GM23338 (cell line): ENCODE measurements at regions not wholly inside any gene's neighbourhood (a gene's known extent, or its start where the extent isn't known, plus 50 kb on each side); places are given as distances from the start of the nearest gene placed in this dataset.
"Not testable (repeated sequence)": the region's sequence is repeated elsewhere in the genome, so short reads cannot be mapped to it uniquely, and the experiment has no call there.

Experiments
- ATAC-seq: fragments of 200-7000 bp; cut with Tn5 transposase; 3 replicates; pipeline ENCODE4 v1.9.1; 2020
- DNase-seq: peaks from one replicate; pipeline ENCODE4 v3.0.0-alpha.2; 2015; ENCODE audit warnings: low spot score
- H2AFZ ChIP-seq: fragments of 200-600 bp; sonication (generic); 2 replicates; pipeline ENCODE4 v1.8.0; 2016; ENCODE audit warnings: antibody characterized with exemption, mild to moderate bottlenecking, moderate library complexity
- H3F3A ChIP-seq: fragments of 200-600 bp; sonication (generic); replicated peaks from 2 replicates; pipeline ENCODE4 v1.8.0; 2017; ENCODE audit warnings: antibody characterized with exemption, mixed run types, low read depth
- H3K27ac ChIP-seq: fragments of 200-600 bp; sonication (generic); 2 replicates; pipeline ENCODE4 v1.6.1; 2016; ENCODE audit warnings: low read depth
- H3K27me3 ChIP-seq: fragments of 200-600 bp; sonication (generic); 2 replicates; pipeline ENCODE4 v1.8.0; 2016; ENCODE audit warnings: mild to moderate bottlenecking, mixed run types, moderate library complexity; ENCODE audit not compliant: insufficient read depth
- H3K36me3 ChIP-seq: fragments of 200-600 bp; sonication (generic); 2 replicates; pipeline ENCODE4 v1.8.0; 2016; ENCODE audit warnings: mild to moderate bottlenecking; ENCODE audit not compliant: insufficient read depth
- H3K4me1 ChIP-seq: fragments of 200-600 bp; sonication (generic); 2 replicates; pipeline ENCODE4 v1.8.0; 2016; ENCODE audit warnings: mild to moderate bottlenecking, moderate library complexity; ENCODE audit not compliant: insufficient read depth
- H3K4me2 ChIP-seq: fragments of 200-600 bp; sonication (generic); 2 replicates; pipeline ENCODE4 v1.7.1; 2017; ENCODE audit warnings: mixed run types
- H3K4me3 ChIP-seq: fragments of 200-600 bp; sonication (generic); 2 replicates; pipeline ENCODE4 v1.6.1; 2016; ENCODE audit warnings: mixed run types
- H3K79me2 ChIP-seq: fragments of 200-600 bp; sonication (generic); replicated peaks from 2 replicates; pipeline ENCODE4 v1.8.0; 2017; ENCODE audit warnings: mild to moderate bottlenecking; ENCODE audit not compliant: insufficient read depth
- H3K9me2 ChIP-seq: fragments of 200-600 bp; sonication (generic); 2 replicates; pipeline ENCODE4 v1.8.0; 2017; ENCODE audit not compliant: insufficient read depth
- H4K20me1 ChIP-seq: fragments of 200-600 bp; sonication (generic); replicated peaks from 2 replicates; pipeline ENCODE4 v1.8.0; 2017; ENCODE audit warnings: mild to moderate bottlenecking; ENCODE audit not compliant: insufficient read depth
- H3K27ac Mint-ChIP-seq: 2 replicates; pipeline ENCODE4 v1.8.0; 2020; ENCODE audit warnings: inconsistent platforms, mild to moderate bottlenecking, moderate library complexity, mixed read lengths
- H3K27me3 Mint-ChIP-seq: 3 replicates; pipeline ENCODE4 v1.8.0; 2022; ENCODE audit warnings: low read depth, mild to moderate bottlenecking, moderate library complexity, mixed read lengths, inconsistent platforms; ENCODE audit not compliant: insufficient read depth, poor library complexity
- H3K36me3 Mint-ChIP-seq: 3 replicates; pipeline ENCODE4 v1.8.0; 2021; ENCODE audit warnings: low read depth, mild to moderate bottlenecking, inconsistent platforms, moderate library complexity, mixed read lengths
- H3K4me1 Mint-ChIP-seq: 3 replicates; pipeline ENCODE4 v1.8.0; 2020; ENCODE audit warnings: mild to moderate bottlenecking, inconsistent platforms, mixed read lengths
- H3K4me3 Mint-ChIP-seq: 3 replicates; pipeline ENCODE4 v1.8.0; 2021; ENCODE audit warnings: moderate library complexity, mild to moderate bottlenecking, inconsistent platforms, mixed read lengths
- H3K9me3 Mint-ChIP-seq: 3 replicates; pipeline ENCODE4 v1.8.0; 2020; ENCODE audit warnings: moderate library complexity, mild to moderate bottlenecking, inconsistent platforms, mixed read lengths

- DNase-seq, H3K27ac Mint-ChIP-seq, H3K36me3 ChIP-seq, H3K4me1 ChIP-seq, H3K4me1 Mint-ChIP-seq, H3K27ac ChIP-seq, H3K36me3 Mint-ChIP-seq, H4K20me1 ChIP-seq, H3K79me2 ChIP-seq, H3K4me3 ChIP-seq, H3K27me3 Mint-ChIP-seq, H3F3A ChIP-seq, H3K4me3 Mint-ChIP-seq, ATAC-seq, H3K4me2 ChIP-seq, H3K27me3 ChIP-seq, H3K9me3 Mint-ChIP-seq, H3K9me2 ChIP-seq, H2AFZ ChIP-seq: not testable (repeated sequence)
Measured at GRCh38 chr2:111331099-111331724, 210.5 kb downstream of the BCL2L11 start.

GRCh38 chr2:111335220-111335907, 214.7 kb downstream of the BCL2L11 start:
- not testable (repeated sequence) for H3K36me3 Mint-ChIP-seq, H3K4me3 ChIP-seq, DNase-seq, H3K27me3 ChIP-seq, H3K27ac Mint-ChIP-seq, H4K20me1 ChIP-seq, H3K9me3 Mint-ChIP-seq, H3K79me2 ChIP-seq, H3K27me3 Mint-ChIP-seq, H2AFZ ChIP-seq, ATAC-seq, H3F3A ChIP-seq, H3K4me1 ChIP-seq, H3K27ac ChIP-seq, H3K4me1 Mint-ChIP-seq, H3K4me2 ChIP-seq, H3K4me3 Mint-ChIP-seq, H3K36me3 ChIP-seq, H3K9me2 ChIP-seq

GRCh38 chr2:111338474-111338873, 217.8 kb downstream of the BCL2L11 start:
- H3K36me3 Mint-ChIP-seq, H2AFZ ChIP-seq, H3K79me2 ChIP-seq, H3K4me1 Mint-ChIP-seq, ATAC-seq, H3K27ac Mint-ChIP-seq, DNase-seq, H3K9me2 ChIP-seq, H3K4me3 ChIP-seq, H3K27me3 Mint-ChIP-seq, H3K4me2 ChIP-seq, H3K4me3 Mint-ChIP-seq, H3K4me1 ChIP-seq, H3K27me3 ChIP-seq, H3F3A ChIP-seq, H3K9me3 Mint-ChIP-seq, H3K27ac ChIP-seq, H4K20me1 ChIP-seq, H3K36me3 ChIP-seq: not testable (repeated sequence)

GRCh38 chr2:111339476-111339875, 218.8 kb downstream of the BCL2L11 start:
- not testable (repeated sequence) for H3K4me2 ChIP-seq, H3K79me2 ChIP-seq, H3K27me3 Mint-ChIP-seq, H3K27ac ChIP-seq, DNase-seq, H3K4me3 ChIP-seq, H3K36me3 ChIP-seq, H3K4me1 ChIP-seq, H3K4me1 Mint-ChIP-seq, H3K9me3 Mint-ChIP-seq, H3K9me2 ChIP-seq, H3F3A ChIP-seq, H3K36me3 Mint-ChIP-seq, H2AFZ ChIP-seq, H4K20me1 ChIP-seq, H3K27ac Mint-ChIP-seq, H3K4me3 Mint-ChIP-seq, H3K27me3 ChIP-seq, ATAC-seq

GRCh38 chr2:111344590-111344989, 223.9 kb downstream of the BCL2L11 start:
- not testable (repeated sequence) for H3K4me3 ChIP-seq, H2AFZ ChIP-seq, H3K36me3 ChIP-seq, H3K27me3 Mint-ChIP-seq, H3K9me3 Mint-ChIP-seq, H3K9me2 ChIP-seq, H3K27me3 ChIP-seq, H3K27ac Mint-ChIP-seq, H3K4me1 Mint-ChIP-seq, ATAC-seq, H3F3A ChIP-seq, H4K20me1 ChIP-seq, H3K79me2 ChIP-seq, H3K27ac ChIP-seq, H3K36me3 Mint-ChIP-seq, H3K4me3 Mint-ChIP-seq, DNase-seq, H3K4me1 ChIP-seq, H3K4me2 ChIP-seq

GRCh38 chr2:111345439-111345838, 224.7 kb downstream of the BCL2L11 start:
- not testable (repeated sequence) for H3K9me2 ChIP-seq, DNase-seq, H3K9me3 Mint-ChIP-seq, H3K36me3 Mint-ChIP-seq, ATAC-seq, H3K27me3 Mint-ChIP-seq, H3K4me3 Mint-ChIP-seq, H3K4me2 ChIP-seq, H3K4me3 ChIP-seq, H3K36me3 ChIP-seq, H3K4me1 ChIP-seq, H3K79me2 ChIP-seq, H4K20me1 ChIP-seq, H3K4me1 Mint-ChIP-seq, H3K27ac Mint-ChIP-seq, H2AFZ ChIP-seq, H3K27me3 ChIP-seq, H3F3A ChIP-seq, H3K27ac ChIP-seq
